Endodermal cell (in vitro differentiated cells): ENCODE measurements at regions not wholly inside any gene's neighbourhood (a gene's known extent, or its start where the extent isn't known, plus 50 kb on each side); places are given as distances from the start of the nearest gene placed in this dataset.

ENCODE experiments used
- DNase-seq: peaks from one replicate; pipeline ENCODE4 v3.0.0-alpha.2; 2017
- H3K27ac ChIP-seq: 2 replicates; pipeline ENCODE4 v1.5.1; 2013; ENCODE audit warnings: mild to moderate bottlenecking, low read depth, low read length, moderate library complexity
- H3K27me3 ChIP-seq: 2 replicates; pipeline ENCODE4 v1.6.1; 2013; ENCODE audit warnings: mild to moderate bottlenecking, low read length, moderate library complexity; ENCODE audit not compliant: insufficient read depth, control insufficient read depth, poor library complexity, severe bottlenecking
- H3K36me3 ChIP-seq: 2 replicates; pipeline ENCODE4 v1.7.0; 2013; ENCODE audit warnings: mild to moderate bottlenecking, low read length, moderate library complexity; ENCODE audit not compliant: control insufficient read depth, insufficient read depth
- H3K4me1 ChIP-seq: one replicate; pipeline ENCODE4 v1.7.0; 2013; ENCODE audit warnings: low read length; ENCODE audit not compliant: control insufficient read depth, insufficient read depth
- H3K4me3 ChIP-seq: 2 replicates; pipeline ENCODE4 v1.5.1; 2013; ENCODE audit warnings: mild to moderate bottlenecking, low read length, moderate library complexity
- H3K9ac ChIP-seq: 2 replicates; pipeline ENCODE4 v1.6.1; 2013; ENCODE audit warnings: mild to moderate bottlenecking, low read length, moderate library complexity; ENCODE audit not compliant: poor library complexity, severe bottlenecking; ENCODE audit errors: extremely low read depth
- H3K9me3 ChIP-seq: 2 replicates; pipeline ENCODE4 v1.6.1; 2013; ENCODE audit warnings: mild to moderate bottlenecking, low read length, moderate library complexity; ENCODE audit not compliant: control insufficient read depth
- H3K27ac Mint-ChIP-seq: 2 replicates; pipeline ENCODE4 v1.8.0; 2020; ENCODE audit warnings: mixed read lengths
- H3K27me3 Mint-ChIP-seq: 2 replicates; pipeline ENCODE4 v1.8.0; 2021; ENCODE audit warnings: mild to moderate bottlenecking, mixed read lengths; ENCODE audit not compliant: insufficient read depth
- H3K36me3 Mint-ChIP-seq: 2 replicates; pipeline ENCODE4 v1.8.0; 2020; ENCODE audit warnings: low read depth, mixed read lengths
- H3K4me1 Mint-ChIP-seq: 2 replicates; pipeline ENCODE4 v1.8.0; 2020; ENCODE audit warnings: mixed read lengths
- H3K4me3 Mint-ChIP-seq: 2 replicates; pipeline ENCODE4 v1.8.0; 2020; ENCODE audit warnings: mild to moderate bottlenecking, moderate library complexity, mixed read lengths
- H3K9me3 Mint-ChIP-seq: 2 replicates; pipeline ENCODE4 v1.8.0; 2020; ENCODE audit warnings: mild to moderate bottlenecking, mixed read lengths
- WGBS, 2 experiments: methylation state at CpG; one replicate each; pipeline versions ENCODE4 v1.1.5 to v1.1.7; 2013; ENCODE audit warnings: missing lambda C conversion rate in 2 of 2, mixed read lengths in 1 of 2; ENCODE audit not compliant: insufficient coverage in 1 of 2, insufficient read length in 1 of 2; 5-methylcytosine and 5-hydroxymethylcytosine counted together
- TF ChIP-seq, protein P1 (sequence below): fragments of 200-600 bp; sonication (generic); conservative IDR thresholded peaks from 2 replicates; pipeline ENCODE4 v1.5.0; 2021; ENCODE audit warnings: antibody characterized with exemption, mild to moderate bottlenecking

DNA sequence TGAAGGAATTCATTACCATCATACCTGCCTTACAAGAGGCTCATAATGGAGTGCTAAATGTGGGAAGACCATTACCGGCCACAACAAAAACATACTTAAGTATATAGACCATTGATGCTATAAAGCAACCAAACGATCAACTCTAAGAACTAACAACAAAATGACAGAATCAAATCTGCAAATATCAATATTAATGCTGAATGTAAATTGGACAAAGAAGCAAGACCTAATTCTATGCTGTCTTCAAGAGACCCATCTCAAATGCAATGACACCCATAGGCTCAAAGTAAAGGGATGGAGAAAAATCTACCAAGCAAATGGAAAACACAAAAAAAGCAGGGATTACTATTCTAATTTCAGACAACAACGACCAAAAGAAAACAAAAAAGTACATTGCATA, 52.3 kb upstream of the GPC6 start:
- Mint-ChIP-seq H3K27me3 (no peaks in the 10 kb centered on the region), H3K27ac (no peak overlapping the region), H3K36me3 (no peaks in the 10 kb centered on the region), H3K4me1 (peaks cover 7% of the 10 kb centered on the region), H3K9me3 (peaks cover 4% of the 10 kb centered on the region), H3K4me3 (no peak overlapping the region)
- no peak overlapping the region for H3K4me3 ChIP-seq
- no peaks in the 10 kb centered on the region for H3K36me3 ChIP-seq
- no peak for DNase-seq
- no peak overlapping the region for H3K27ac ChIP-seq
- WGBS, 2 experiments: 100% methylated on average over 2 of the region's 3 CpGs; no CpG with 5 or more reads in 1 of the 2 experiments
- TF ChIP-seq, protein P1, sequence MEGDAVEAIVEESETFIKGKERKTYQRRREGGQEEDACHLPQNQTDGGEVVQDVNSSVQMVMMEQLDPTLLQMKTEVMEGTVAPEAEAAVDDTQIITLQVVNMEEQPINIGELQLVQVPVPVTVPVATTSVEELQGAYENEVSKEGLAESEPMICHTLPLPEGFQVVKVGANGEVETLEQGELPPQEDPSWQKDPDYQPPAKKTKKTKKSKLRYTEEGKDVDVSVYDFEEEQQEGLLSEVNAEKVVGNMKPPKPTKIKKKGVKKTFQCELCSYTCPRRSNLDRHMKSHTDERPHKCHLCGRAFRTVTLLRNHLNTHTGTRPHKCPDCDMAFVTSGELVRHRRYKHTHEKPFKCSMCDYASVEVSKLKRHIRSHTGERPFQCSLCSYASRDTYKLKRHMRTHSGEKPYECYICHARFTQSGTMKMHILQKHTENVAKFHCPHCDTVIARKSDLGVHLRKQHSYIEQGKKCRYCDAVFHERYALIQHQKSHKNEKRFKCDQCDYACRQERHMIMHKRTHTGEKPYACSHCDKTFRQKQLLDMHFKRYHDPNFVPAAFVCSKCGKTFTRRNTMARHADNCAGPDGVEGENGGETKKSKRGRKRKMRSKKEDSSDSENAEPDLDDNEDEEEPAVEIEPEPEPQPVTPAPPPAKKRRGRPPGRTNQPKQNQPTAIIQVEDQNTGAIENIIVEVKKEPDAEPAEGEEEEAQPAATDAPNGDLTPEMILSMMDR: no peak
- no peaks in the 10 kb centered on the region for H3K27me3 ChIP-seq
- H3K4me1 ChIP-seq: peaks cover 4% of the 10 kb centered on the region
- H3K9me3 ChIP-seq: peaks cover 8% of the 10 kb centered on the region
- no peak overlapping the region for H3K9ac ChIP-seq
